OCI-LY3 (cell line): ENCODE measurements at regions not wholly inside any gene's neighbourhood (a gene's known extent, or its start where the extent isn't known, plus 50 kb on each side); places are given as distances from the start of the nearest gene placed in this dataset.

ENCODE experiments used
- EZH2phosphoT487 ChIP-seq: fragments of 200-600 bp; shearing (Covaris generic); IDR thresholded peaks from 2 replicates; pipeline ENCODE4 v1.6.1; 2018; ENCODE audit warnings: antibody characterized with exemption, mixed run types, low read depth
- TF ChIP-seq, protein P1 (sequence below): fragments of 200-600, 300-600 bp; sonication (generic); IDR thresholded peaks from 2 replicates; pipeline ENCODE4 v1.5.1; 2014; ENCODE audit warnings: antibody characterized with exemption, low read length, low read depth

DNA sequence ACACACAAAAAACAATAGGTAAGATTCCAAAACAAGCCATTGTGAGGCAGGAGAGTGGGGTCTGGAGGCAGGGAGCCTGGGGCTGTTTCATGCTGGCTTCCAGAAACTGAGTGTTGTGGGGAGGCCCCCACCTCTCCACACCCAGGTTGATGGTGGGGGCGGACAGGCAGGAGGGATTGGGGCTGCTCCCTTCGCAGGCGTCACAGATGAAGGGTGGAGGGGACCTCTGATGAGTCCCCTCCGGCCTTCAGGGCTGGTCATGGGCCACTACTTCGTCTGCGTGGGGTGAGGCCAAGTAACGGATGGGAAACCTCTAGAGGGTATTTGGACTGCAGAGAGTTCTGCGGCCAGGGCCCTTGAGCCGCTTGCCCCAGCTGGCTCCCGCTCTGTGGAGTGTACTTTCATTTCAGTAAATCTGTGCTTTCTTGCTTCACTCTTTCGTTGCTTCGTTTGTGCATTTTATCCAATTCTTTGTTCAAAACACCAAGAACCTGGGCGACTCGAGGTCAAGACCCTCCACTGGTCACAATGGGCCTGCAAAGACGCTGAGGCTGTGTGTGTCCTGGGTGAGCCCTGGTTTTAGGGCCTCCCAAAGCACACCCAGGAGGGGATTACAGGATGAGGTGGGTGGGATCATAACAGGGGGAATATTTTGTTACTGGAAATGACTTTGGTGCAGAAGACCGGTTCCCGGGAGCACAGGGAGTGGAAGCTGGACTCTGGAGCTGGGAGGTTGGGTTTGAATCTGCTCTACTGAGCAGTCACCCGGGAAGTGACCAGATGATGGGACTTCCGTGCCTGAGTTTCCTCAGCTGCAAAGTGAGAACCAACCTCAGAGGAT is 83.7 kb upstream of the ADRA2C start:
- TF ChIP-seq, protein P1, sequence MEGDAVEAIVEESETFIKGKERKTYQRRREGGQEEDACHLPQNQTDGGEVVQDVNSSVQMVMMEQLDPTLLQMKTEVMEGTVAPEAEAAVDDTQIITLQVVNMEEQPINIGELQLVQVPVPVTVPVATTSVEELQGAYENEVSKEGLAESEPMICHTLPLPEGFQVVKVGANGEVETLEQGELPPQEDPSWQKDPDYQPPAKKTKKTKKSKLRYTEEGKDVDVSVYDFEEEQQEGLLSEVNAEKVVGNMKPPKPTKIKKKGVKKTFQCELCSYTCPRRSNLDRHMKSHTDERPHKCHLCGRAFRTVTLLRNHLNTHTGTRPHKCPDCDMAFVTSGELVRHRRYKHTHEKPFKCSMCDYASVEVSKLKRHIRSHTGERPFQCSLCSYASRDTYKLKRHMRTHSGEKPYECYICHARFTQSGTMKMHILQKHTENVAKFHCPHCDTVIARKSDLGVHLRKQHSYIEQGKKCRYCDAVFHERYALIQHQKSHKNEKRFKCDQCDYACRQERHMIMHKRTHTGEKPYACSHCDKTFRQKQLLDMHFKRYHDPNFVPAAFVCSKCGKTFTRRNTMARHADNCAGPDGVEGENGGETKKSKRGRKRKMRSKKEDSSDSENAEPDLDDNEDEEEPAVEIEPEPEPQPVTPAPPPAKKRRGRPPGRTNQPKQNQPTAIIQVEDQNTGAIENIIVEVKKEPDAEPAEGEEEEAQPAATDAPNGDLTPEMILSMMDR = no peak
- no peak for TF ChIP-seq EZH2phosphoT487
